SK-N-SH treated with all-trans-retinoic acid at 6 μM for 48 hours (cell line): ENCODE measurements at regions not wholly inside any gene's neighbourhood (a gene's known extent, or its start where the extent isn't known, plus 50 kb on each side); places are given as distances from the start of the nearest gene placed in this dataset.

ENCODE experiments used
- ATAC-seq: fragments of 200-7000 bp; cut with Tn5 transposase; 3 replicates; pipeline ENCODE4 v1.9.1; 2020; ENCODE audit warnings: mild to moderate bottlenecking, moderate library complexity
- ARNTL ChIP-seq: fragments of 450-650 bp; formaldehyde crosslinking; IDR thresholded peaks from 2 replicates; pipeline ENCODE4 v1.5.0; 2020; ENCODE audit warnings: low read depth, mild to moderate bottlenecking, moderate library complexity, borderline replicate concordance
- BACH2 ChIP-seq: fragments of 250-450 bp; sonication (Bioruptor Pico); IDR thresholded peaks from 2 replicates; pipeline ENCODE4 v1.9.0; 2021; ENCODE audit warnings: mild to moderate bottlenecking, borderline replicate concordance
- CSDC2 ChIP-seq: fragments of 250-450 bp; sonication (Bioruptor Pico); IDR thresholded peaks from 2 replicates; pipeline ENCODE4 v1.5.0; 2020; ENCODE audit warnings: mild to moderate bottlenecking, moderate library complexity
- ESRRG ChIP-seq: fragments of 250-450 bp; sonication (Bioruptor Pico); IDR thresholded peaks from 2 replicates; pipeline ENCODE4 v1.6.1; 2021; ENCODE audit warnings: mild to moderate bottlenecking
- GLIS3 ChIP-seq: fragments of 250-450 bp; sonication (Bioruptor Pico); IDR thresholded peaks from 2 replicates; pipeline ENCODE4 v1.5.0; 2020; ENCODE audit warnings: mild to moderate bottlenecking, moderate library complexity
- ISL1 ChIP-seq: fragments of 250-450 bp; sonication (Bioruptor Pico); IDR thresholded peaks from 2 replicates; pipeline ENCODE4 v2.1.2; 2022; ENCODE audit warnings: mild to moderate bottlenecking, moderate library complexity
- OSR1 ChIP-seq: fragments of 250-450 bp; sonication (Bioruptor Pico); IDR thresholded peaks from 2 replicates; pipeline ENCODE4 v1.8.0; 2022; ENCODE audit warnings: moderate library complexity, mild to moderate bottlenecking, inconsistent platforms
- PPARA ChIP-seq: fragments of 250-450 bp; sonication (Bioruptor Pico); IDR thresholded peaks from 2 replicates; pipeline ENCODE4 v1.5.0; 2020; ENCODE audit warnings: mild to moderate bottlenecking, borderline replicate concordance
- RARB ChIP-seq: fragments of 250-450 bp; sonication (Bioruptor Pico); IDR thresholded peaks from 2 replicates; pipeline ENCODE4 v1.8.0; 2021; ENCODE audit warnings: mild to moderate bottlenecking, moderate library complexity
- SNAI2 ChIP-seq: fragments of 250-450 bp; sonication (Bioruptor Pico); IDR thresholded peaks from 2 replicates; pipeline ENCODE4 v1.5.0; 2020; ENCODE audit warnings: mild to moderate bottlenecking, moderate library complexity
- TCF4 ChIP-seq: fragments of 250-450 bp; sonication (Bioruptor Pico); IDR thresholded peaks from 2 replicates; pipeline ENCODE4 v1.8.0; 2021; ENCODE audit warnings: mild to moderate bottlenecking, moderate library complexity, borderline replicate concordance
- ZC3H10 ChIP-seq: fragments of 250-450 bp; sonication (Bioruptor Pico); IDR thresholded peaks from 2 replicates; pipeline ENCODE4 v1.5.1; 2021; ENCODE audit warnings: mild to moderate bottlenecking, moderate library complexity
- ZFP30 ChIP-seq: fragments of 450-650 bp; formaldehyde crosslinking; IDR thresholded peaks from 2 replicates; pipeline ENCODE4 v1.5.0; 2022; ENCODE audit warnings: mild to moderate bottlenecking, moderate library complexity
- ZNF70 ChIP-seq: fragments of 450-650 bp; formaldehyde crosslinking; IDR thresholded peaks from 2 replicates; pipeline ENCODE4 v1.5.0; 2020; ENCODE audit warnings: mild to moderate bottlenecking, moderate library complexity
- ZNF8 ChIP-seq: fragments of 450-650 bp; formaldehyde crosslinking; IDR thresholded peaks from 2 replicates; pipeline ENCODE4 v1.5.0; 2020; ENCODE audit warnings: mild to moderate bottlenecking, moderate library complexity
- TF ChIP-seq, protein P1 (sequence below): fragments of 250-450 bp; sonication (Bioruptor Pico); IDR thresholded peaks from 2 replicates; pipeline ENCODE4 v1.5.0; 2020; ENCODE audit warnings: mild to moderate bottlenecking, moderate library complexity
- TF ChIP-seq, protein P2 (sequence below): fragments of 250-450 bp; sonication (Bioruptor Pico); IDR thresholded peaks from 2 replicates; pipeline ENCODE4 v1.8.0; 2021; ENCODE audit warnings: low read depth, mild to moderate bottlenecking, moderate library complexity, borderline replicate concordance
- TF ChIP-seq, protein P3 (sequence below): fragments of 250-450 bp; sonication (Bioruptor Pico); IDR thresholded peaks from 2 replicates; pipeline ENCODE4 v1.5.1; 2020; ENCODE audit warnings: low read depth, mild to moderate bottlenecking, moderate library complexity
- TF ChIP-seq, protein P4 (sequence below): fragments of 250-450 bp; sonication (Bioruptor Pico); IDR thresholded peaks from 2 replicates; pipeline ENCODE4 v1.5.1; 2021; ENCODE audit warnings: mild to moderate bottlenecking, moderate library complexity

DNA sequence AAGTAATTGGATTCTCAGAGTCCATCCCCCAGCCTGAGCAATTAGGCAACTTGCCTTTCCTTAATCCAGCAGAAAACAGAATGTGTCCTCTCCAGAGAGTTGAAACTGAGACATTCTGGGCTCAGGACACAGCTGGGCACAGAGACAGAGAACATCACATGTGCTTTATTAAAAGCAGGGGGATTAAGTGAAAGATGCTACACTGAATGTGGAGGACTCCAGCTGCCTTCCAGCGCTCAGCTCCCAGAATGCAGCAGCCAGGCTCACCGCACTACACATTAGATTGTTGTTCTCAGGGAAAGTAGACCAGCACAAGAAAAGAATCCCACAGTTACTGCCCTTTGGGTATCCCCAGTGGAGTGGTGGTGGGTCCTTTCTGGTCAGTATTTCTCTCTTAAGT, 141.6 kb upstream of the IL12B start (continued):
- TF ChIP-seq SNAI2 (CRISPR knock-in tag) (no peak), ZC3H10 (no peak), CSDC2 (CRISPR knock-in tag) (no peak)
- TF ChIP-seq, protein P1, sequence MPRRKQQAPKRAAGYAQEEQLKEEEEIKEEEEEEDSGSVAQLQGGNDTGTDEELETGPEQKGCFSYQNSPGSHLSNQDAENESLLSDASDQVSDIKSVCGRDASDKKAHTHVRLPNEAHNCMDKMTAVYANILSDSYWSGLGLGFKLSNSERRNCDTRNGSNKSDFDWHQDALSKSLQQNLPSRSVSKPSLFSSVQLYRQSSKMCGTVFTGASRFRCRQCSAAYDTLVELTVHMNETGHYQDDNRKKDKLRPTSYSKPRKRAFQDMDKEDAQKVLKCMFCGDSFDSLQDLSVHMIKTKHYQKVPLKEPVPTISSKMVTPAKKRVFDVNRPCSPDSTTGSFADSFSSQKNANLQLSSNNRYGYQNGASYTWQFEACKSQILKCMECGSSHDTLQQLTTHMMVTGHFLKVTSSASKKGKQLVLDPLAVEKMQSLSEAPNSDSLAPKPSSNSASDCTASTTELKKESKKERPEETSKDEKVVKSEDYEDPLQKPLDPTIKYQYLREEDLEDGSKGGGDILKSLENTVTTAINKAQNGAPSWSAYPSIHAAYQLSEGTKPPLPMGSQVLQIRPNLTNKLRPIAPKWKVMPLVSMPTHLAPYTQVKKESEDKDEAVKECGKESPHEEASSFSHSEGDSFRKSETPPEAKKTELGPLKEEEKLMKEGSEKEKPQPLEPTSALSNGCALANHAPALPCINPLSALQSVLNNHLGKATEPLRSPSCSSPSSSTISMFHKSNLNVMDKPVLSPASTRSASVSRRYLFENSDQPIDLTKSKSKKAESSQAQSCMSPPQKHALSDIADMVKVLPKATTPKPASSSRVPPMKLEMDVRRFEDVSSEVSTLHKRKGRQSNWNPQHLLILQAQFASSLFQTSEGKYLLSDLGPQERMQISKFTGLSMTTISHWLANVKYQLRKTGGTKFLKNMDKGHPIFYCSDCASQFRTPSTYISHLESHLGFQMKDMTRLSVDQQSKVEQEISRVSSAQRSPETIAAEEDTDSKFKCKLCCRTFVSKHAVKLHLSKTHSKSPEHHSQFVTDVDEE (CRISPR knock-in tag), result no peak

DNA sequence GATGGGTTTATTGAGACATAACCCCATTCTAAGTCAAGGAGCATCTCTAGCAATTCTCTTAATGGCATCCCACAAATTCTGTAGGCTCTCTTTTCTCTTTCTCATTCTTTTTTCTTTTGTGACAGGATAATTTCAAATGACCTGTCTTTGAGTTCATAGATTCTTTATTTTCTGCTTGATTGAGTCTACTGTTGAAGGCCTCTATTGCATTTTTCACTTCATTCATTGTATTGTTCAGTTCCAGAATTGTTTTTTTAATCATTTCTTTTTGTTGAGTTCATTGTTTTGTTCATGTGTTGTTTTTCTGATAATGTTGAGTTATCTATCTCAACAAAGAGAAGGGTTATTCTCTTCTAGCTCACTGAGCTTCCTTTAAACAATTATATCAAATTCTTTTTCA, 144.7 kb upstream of the IL12B start:
- ATAC-seq, result no peak
- TF ChIP-seq, protein P1 (CRISPR knock-in tag), result no peak
- TF ChIP-seq ZC3H10, result no peak

DNA sequence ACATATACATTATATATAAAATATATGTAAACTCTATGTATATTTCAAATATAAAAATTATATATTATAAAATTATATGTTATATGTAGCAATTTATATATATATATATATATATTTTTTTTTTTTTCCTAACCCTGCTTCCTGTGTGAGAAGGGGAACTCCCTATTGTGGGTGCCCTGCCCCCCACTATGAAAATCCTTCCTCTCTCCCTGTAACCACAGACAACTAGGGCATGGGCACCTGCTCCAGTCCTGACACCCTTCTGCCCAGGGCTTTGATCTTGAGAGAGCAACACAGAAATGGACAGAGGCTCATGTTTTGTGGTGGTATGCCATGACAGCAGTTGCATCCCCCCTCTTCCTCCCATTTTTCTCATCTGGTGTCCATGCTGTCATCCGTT, 148.7 kb upstream of the IL12B start:
- TF ChIP-seq OSR1 (CRISPR knock-in tag), result no peak
- TF ChIP-seq SNAI2 (CRISPR knock-in tag), result no peak
- no peak for TF ChIP-seq ZNF8 (CRISPR knock-in tag)
- no peak for TF ChIP-seq ZFP30 (CRISPR knock-in tag)
- no peak for ATAC-seq

DNA sequence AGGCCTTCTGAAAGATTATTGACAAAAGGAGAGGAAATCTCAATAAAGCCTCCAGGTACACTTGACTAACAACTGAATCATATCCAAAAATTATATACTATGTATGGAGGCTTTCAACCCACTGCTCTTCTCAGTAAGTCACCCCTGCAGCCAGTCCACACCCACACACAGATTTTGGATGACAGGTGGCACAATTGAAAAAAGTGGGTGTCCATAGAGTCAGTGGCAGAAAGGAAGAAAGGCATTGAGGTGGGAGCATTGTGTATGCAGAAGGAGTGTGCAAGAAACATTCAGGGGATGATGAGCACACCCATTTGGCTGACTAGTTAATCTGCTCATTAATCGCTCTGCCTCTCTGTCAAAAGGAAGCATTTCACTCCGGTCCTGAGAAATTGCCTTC, 150.6 kb upstream of the IL12B start:
- no peak for ATAC-seq
- TF ChIP-seq ZNF70 (CRISPR knock-in tag) (no peak), ZC3H10 (no peak), TCF4 (CRISPR knock-in tag) (no peak), ESRRG (CRISPR knock-in tag) (no peak), ZFP30 (CRISPR knock-in tag) (no peak), ARNTL (CRISPR knock-in tag) (no peak), PPARA (CRISPR knock-in tag) (no peak)
- TF ChIP-seq, protein P2, sequence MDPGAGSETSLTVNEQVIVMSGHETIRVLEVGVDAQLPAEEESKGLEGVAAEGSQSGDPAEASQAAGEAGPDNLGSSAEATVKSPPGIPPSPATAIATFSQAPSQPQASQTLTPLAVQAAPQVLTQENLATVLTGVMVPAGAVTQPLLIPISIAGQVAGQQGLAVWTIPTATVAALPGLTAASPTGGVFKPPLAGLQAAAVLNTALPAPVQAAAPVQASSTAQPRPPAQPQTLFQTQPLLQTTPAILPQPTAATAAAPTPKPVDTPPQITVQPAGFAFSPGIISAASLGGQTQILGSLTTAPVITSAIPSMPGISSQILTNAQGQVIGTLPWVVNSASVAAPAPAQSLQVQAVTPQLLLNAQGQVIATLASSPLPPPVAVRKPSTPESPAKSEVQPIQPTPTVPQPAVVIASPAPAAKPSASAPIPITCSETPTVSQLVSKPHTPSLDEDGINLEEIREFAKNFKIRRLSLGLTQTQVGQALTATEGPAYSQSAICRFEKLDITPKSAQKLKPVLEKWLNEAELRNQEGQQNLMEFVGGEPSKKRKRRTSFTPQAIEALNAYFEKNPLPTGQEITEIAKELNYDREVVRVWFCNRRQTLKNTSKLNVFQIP (CRISPR knock-in tag), result no peak
- TF ChIP-seq, protein P1 (CRISPR knock-in tag), result no peak

DNA sequence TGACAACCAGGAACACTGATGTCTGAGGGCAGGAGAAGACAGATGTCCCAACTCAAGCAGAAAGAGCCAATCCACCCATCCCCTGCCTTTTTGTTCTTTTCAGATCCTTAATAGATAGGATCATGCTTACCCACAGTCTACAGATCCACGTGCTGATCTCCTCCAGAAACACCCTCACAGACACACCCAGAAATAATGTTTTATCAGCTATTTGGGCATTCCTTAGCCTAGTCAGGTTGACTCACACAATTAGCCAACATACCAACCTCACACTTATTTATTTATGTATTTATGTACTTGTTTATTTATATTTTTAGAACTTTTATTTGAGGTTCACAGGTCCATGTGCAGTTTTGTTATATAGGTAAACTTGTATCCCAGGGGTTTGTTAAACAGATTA, 151.5 kb upstream of the IL12B start:
- ATAC-seq, result no peak
- TF ChIP-seq GLIS3, result no peak
- TF ChIP-seq RARB (CRISPR knock-in tag), result no peak
- TF ChIP-seq ZFP30 (CRISPR knock-in tag), result no peak
- TF ChIP-seq, protein P2 (CRISPR knock-in tag), result no peak
- TF ChIP-seq BACH2, result no peak
- TF ChIP-seq ISL1, result no peak
- TF ChIP-seq, protein P3, sequence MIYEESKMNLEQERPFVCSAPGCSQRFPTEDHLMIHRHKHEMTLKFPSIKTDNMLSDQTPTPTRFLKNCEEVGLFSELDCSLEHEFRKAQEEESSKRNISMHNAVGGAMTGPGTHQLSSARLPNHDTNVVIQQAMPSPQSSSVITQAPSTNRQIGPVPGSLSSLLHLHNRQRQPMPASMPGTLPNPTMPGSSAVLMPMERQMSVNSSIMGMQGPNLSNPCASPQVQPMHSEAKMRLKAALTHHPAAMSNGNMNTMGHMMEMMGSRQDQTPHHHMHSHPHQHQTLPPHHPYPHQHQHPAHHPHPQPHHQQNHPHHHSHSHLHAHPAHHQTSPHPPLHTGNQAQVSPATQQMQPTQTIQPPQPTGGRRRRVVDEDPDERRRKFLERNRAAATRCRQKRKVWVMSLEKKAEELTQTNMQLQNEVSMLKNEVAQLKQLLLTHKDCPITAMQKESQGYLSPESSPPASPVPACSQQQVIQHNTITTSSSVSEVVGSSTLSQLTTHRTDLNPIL (CRISPR knock-in tag), result no peak
- TF ChIP-seq, protein P4, sequence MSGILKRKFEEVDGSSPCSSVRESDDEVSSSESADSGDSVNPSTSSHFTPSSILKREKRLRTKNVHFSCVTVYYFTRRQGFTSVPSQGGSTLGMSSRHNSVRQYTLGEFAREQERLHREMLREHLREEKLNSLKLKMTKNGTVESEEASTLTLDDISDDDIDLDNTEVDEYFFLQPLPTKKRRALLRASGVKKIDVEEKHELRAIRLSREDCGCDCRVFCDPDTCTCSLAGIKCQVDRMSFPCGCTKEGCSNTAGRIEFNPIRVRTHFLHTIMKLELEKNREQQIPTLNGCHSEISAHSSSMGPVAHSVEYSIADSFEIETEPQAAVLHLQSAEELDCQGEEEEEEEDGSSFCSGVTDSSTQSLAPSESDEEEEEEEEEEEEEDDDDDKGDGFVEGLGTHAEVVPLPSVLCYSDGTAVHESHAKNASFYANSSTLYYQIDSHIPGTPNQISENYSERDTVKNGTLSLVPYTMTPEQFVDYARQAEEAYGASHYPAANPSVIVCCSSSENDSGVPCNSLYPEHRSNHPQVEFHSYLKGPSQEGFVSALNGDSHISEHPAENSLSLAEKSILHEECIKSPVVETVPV, result no peak
- no peak for TF ChIP-seq OSR1 (CRISPR knock-in tag)
